ENCODE measurements at regions not wholly inside any gene's neighbourhood (a gene's known extent, or its start where the extent isn't known, plus 50 kb on each side); places are given as distances from the start of the nearest gene placed in this dataset.

DNA sequence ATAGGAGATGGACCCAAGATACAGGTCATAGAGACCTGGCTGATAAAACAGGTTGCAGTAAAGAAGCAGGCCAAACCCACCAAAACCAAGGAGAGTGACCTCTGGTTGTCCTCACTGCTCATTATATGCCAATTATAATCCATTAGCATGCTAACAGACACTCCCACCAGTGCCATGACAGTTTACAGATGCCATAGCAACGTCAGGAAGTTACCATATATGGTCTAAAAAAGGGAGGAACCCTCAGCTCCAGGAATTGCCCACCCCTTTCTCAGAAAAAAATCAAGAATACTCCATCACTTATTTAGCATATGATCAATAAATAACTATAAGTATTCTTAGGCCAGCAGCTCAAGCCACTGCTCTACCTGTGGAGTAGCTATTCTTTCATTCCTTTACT, 574.7 kb upstream of the ID2 start:
- TF ChIP-seq, protein P1, sequence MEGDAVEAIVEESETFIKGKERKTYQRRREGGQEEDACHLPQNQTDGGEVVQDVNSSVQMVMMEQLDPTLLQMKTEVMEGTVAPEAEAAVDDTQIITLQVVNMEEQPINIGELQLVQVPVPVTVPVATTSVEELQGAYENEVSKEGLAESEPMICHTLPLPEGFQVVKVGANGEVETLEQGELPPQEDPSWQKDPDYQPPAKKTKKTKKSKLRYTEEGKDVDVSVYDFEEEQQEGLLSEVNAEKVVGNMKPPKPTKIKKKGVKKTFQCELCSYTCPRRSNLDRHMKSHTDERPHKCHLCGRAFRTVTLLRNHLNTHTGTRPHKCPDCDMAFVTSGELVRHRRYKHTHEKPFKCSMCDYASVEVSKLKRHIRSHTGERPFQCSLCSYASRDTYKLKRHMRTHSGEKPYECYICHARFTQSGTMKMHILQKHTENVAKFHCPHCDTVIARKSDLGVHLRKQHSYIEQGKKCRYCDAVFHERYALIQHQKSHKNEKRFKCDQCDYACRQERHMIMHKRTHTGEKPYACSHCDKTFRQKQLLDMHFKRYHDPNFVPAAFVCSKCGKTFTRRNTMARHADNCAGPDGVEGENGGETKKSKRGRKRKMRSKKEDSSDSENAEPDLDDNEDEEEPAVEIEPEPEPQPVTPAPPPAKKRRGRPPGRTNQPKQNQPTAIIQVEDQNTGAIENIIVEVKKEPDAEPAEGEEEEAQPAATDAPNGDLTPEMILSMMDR (IDR thresholded peaks at IDR 0.05) = no peak
- TF ChIP-seq POLR2AphosphoS5 (IDR thresholded peaks at IDR 0.05) (no peak), POLR2A (IDR thresholded peaks at IDR 0.05) (no peak)
